OCI-LY1 (cell line): ENCODE measurements at regions not wholly inside any gene's neighbourhood (a gene's known extent, or its start where the extent isn't known, plus 50 kb on each side); places are given as distances from the start of the nearest gene placed in this dataset.

Experiments
- H2AFZ ChIP-seq: fragments of 200-600 bp; sonication (generic), shearing (Covaris generic); 2 replicates; pipeline ENCODE4 v1.6.0; 2014; ENCODE audit warnings: antibody characterized with exemption, mild to moderate bottlenecking, low read length
- H3F3A ChIP-seq: fragments of 200-600 bp; sonication (generic), shearing (Covaris generic); 2 replicates; pipeline ENCODE4 v1.6.0; 2014; ENCODE audit warnings: mild to moderate bottlenecking, antibody characterized with exemption, low read length, moderate library complexity; ENCODE audit not compliant: insufficient read depth
- H3K27ac ChIP-seq: fragments of 200-600 bp; sonication (generic); 2 replicates; pipeline ENCODE4 v1.5.1; 2014; ENCODE audit warnings: low read length, mixed run types, mild to moderate bottlenecking, low read depth; ENCODE audit not compliant: poor library complexity, severe bottlenecking
- H3K27me3 ChIP-seq: fragments of 200-600 bp; sonication (generic); 2 replicates; pipeline ENCODE4 v1.6.0; 2014; ENCODE audit warnings: antibody characterized with exemption, mild to moderate bottlenecking, low read length, moderate library complexity; ENCODE audit not compliant: insufficient read depth
- H3K36me3 ChIP-seq: fragments of 200-600 bp; sonication (generic); 2 replicates; pipeline ENCODE4 v1.6.1; 2014; ENCODE audit warnings: mild to moderate bottlenecking, antibody characterized with exemption, low read length, moderate library complexity, mixed read lengths; ENCODE audit not compliant: insufficient read depth
- H3K4me1 ChIP-seq: fragments of 200-600 bp; sonication (generic); 2 replicates; pipeline ENCODE4 v1.5.1; 2014; ENCODE audit warnings: mild to moderate bottlenecking, low read length, moderate library complexity; ENCODE audit not compliant: insufficient read depth, severe bottlenecking
- H3K4me2 ChIP-seq: fragments of 200-600 bp; sonication (generic), shearing (Covaris generic); 2 replicates; pipeline ENCODE4 v1.6.1; 2014; ENCODE audit warnings: low read length
- H3K4me3 ChIP-seq: fragments of 200-600 bp; sonication (generic); 2 replicates; pipeline ENCODE4 v1.5.1; 2014; ENCODE audit warnings: low read length, low read depth, mild to moderate bottlenecking, mixed read lengths; ENCODE audit not compliant: poor library complexity, severe bottlenecking
- H3K79me2 ChIP-seq: fragments of 200-600 bp; shearing (Covaris generic); 2 replicates; pipeline ENCODE4 v1.6.1; 2016; ENCODE audit warnings: mixed run types, low read length, mixed read lengths; ENCODE audit not compliant: insufficient read depth
- H3K9ac ChIP-seq: fragments of 200-600 bp; sonication (generic), shearing (Covaris generic); 2 replicates; pipeline ENCODE4 v1.6.1; 2014; ENCODE audit warnings: mild to moderate bottlenecking, low read length, mixed read lengths
- H3K9me2 ChIP-seq: fragments of 200-600 bp; sonication (generic), shearing (Covaris generic); 2 replicates; pipeline ENCODE4 v1.6.1; 2014; ENCODE audit warnings: low read depth, mild to moderate bottlenecking, low read length, mixed read lengths
- H3K9me3 ChIP-seq: fragments of 200-600 bp; shearing (Covaris generic); 2 replicates; pipeline ENCODE4 v1.6.1; 2014; ENCODE audit warnings: low read length, mixed read lengths
- H4K20me1 ChIP-seq: fragments of 200-600 bp; sonication (generic), shearing (Covaris generic); 2 replicates; pipeline ENCODE4 v1.6.0; 2016; ENCODE audit warnings: mild to moderate bottlenecking, low read length; ENCODE audit not compliant: insufficient read depth
- EZH2 ChIP-seq: fragments of 200-600 bp; sonication (generic), shearing (Covaris generic); IDR thresholded peaks from 2 replicates; pipeline ENCODE4 v1.8.0; 2017; ENCODE audit warnings: borderline replicate concordance, mixed run types, mild to moderate bottlenecking, antibody characterized with exemption, low read length, moderate library complexity, mixed read lengths
- TF ChIP-seq, protein P1 (sequence below): fragments of 200-600 bp; sonication (generic), shearing (Covaris generic); IDR thresholded peaks from 2 replicates; pipeline ENCODE4 v1.5.1; 2017; ENCODE audit warnings: mild to moderate bottlenecking, antibody characterized with exemption, low read length, moderate library complexity, mixed read lengths

GRCh38 chr2:53077413-53077812 is 690.2 kb upstream of the CHAC2 start:
- H3K79me2 ChIP-seq: no peaks in the 10 kb centered on the region
- H2AFZ ChIP-seq: no peak overlapping the region
- H3K27ac ChIP-seq: no peak overlapping the region
- H3K36me3 ChIP-seq: no peaks in the 10 kb centered on the region
- no peaks in the 10 kb centered on the region for H3K4me1 ChIP-seq
- no peaks in the 10 kb centered on the region for H3K27me3 ChIP-seq
- H3K4me2 ChIP-seq: no peak overlapping the region
- no peak for TF ChIP-seq EZH2
- TF ChIP-seq, protein P1, sequence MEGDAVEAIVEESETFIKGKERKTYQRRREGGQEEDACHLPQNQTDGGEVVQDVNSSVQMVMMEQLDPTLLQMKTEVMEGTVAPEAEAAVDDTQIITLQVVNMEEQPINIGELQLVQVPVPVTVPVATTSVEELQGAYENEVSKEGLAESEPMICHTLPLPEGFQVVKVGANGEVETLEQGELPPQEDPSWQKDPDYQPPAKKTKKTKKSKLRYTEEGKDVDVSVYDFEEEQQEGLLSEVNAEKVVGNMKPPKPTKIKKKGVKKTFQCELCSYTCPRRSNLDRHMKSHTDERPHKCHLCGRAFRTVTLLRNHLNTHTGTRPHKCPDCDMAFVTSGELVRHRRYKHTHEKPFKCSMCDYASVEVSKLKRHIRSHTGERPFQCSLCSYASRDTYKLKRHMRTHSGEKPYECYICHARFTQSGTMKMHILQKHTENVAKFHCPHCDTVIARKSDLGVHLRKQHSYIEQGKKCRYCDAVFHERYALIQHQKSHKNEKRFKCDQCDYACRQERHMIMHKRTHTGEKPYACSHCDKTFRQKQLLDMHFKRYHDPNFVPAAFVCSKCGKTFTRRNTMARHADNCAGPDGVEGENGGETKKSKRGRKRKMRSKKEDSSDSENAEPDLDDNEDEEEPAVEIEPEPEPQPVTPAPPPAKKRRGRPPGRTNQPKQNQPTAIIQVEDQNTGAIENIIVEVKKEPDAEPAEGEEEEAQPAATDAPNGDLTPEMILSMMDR: no peak
- no peaks in the 10 kb centered on the region for H4K20me1 ChIP-seq
- H3K9me2 ChIP-seq: no peaks in the 10 kb centered on the region
- H3K9me3 ChIP-seq: no peaks in the 10 kb centered on the region
- H3F3A ChIP-seq: no peaks in the 10 kb centered on the region
- H3K9ac ChIP-seq: no peak overlapping the region
- no peak overlapping the region for H3K4me3 ChIP-seq

DNA sequence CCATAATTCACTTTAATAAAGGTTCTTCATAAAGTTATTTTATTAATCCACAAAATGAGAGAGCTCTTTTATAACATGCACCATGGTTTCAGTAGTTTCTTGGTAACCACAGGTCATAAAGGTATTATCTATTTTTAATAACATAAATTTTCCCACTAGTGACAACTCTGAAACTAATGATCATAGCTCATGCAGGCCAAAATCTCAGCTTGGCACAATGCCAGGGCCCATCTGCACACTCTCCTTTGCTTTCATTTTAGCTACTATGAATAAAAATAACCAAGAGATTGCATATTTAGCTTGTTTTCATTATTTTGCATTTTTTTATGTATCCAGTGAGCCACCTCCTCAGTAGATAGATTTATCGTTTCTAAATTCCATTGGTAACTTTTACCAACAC is 691.8 kb upstream of the CHAC2 start:
- no peaks in the 10 kb centered on the region for H3K4me1 ChIP-seq
- H3K79me2 ChIP-seq: no peaks in the 10 kb centered on the region
- no peaks in the 10 kb centered on the region for H3K9me2 ChIP-seq
- H3K36me3 ChIP-seq: no peaks in the 10 kb centered on the region
- no peaks in the 10 kb centered on the region for H3K27me3 ChIP-seq
- H3K9ac ChIP-seq: no peak overlapping the region
- H3K9me3 ChIP-seq: no peaks in the 10 kb centered on the region
- no peak overlapping the region for H2AFZ ChIP-seq
- H3K4me3 ChIP-seq: no peak overlapping the region
- H3K4me2 ChIP-seq: no peak overlapping the region
- no peaks in the 10 kb centered on the region for H3F3A ChIP-seq
- H3K27ac ChIP-seq: no peak overlapping the region
- TF ChIP-seq EZH2: no peak
- TF ChIP-seq, protein P1: no peak
- H4K20me1 ChIP-seq: no peaks in the 10 kb centered on the region

DNA sequence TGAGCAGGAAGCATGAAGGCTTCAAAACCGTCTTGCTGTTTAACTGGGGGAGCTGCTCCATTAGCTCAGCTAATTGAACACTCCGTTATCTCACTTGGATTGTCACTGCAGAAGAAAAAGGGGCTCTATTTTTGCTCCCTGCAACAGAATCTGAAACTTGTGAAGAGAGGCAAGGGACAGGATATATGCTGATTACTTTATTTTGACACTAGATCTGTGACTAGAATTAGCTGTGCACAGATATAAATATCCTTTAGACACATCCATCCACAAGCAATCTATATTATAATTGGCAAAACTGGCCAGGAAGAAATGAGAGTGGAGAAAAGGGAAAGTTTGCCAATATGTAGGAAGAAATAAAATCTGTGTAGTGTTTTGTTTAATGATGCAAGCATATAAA is 700.1 kb upstream of the CHAC2 start:
- H3K27ac ChIP-seq: no peak overlapping the region
- H3K79me2 ChIP-seq: no peaks in the 10 kb centered on the region
- H3K4me2 ChIP-seq: no peak overlapping the region
- no peaks in the 10 kb centered on the region for H3F3A ChIP-seq
- no peak overlapping the region for H3K4me3 ChIP-seq
- no peaks in the 10 kb centered on the region for H4K20me1 ChIP-seq
- H3K4me1 ChIP-seq: no peaks in the 10 kb centered on the region
- H3K36me3 ChIP-seq: no peaks in the 10 kb centered on the region
- H3K9ac ChIP-seq: no peak overlapping the region
- no peaks in the 10 kb centered on the region for H3K9me3 ChIP-seq
- TF ChIP-seq, protein P1: no peak
- no peak for TF ChIP-seq EZH2
- H2AFZ ChIP-seq: no peak overlapping the region
- H3K9me2 ChIP-seq: no peaks in the 10 kb centered on the region
- no peaks in the 10 kb centered on the region for H3K27me3 ChIP-seq
